Thyroid gland (tissue), 4 donors: ENCODE measurements at regions not wholly inside any gene's neighbourhood (a gene's known extent, or its start where the extent isn't known, plus 50 kb on each side); places are given as distances from the start of the nearest gene placed in this dataset.

Experiments used
- POLR2A ChIP-seq, 2 donors: fragments of 450-650 bp; IDR thresholded peaks; one replicate each; pipeline ENCODE4 v1.6.1; 2017; ENCODE audit warnings: antibody characterized with exemption in 2 of 2, mild to moderate bottlenecking in 2 of 2, moderate library complexity in 1 of 2
- TF ChIP-seq, protein P1 (sequence below), 6 experiments: fragments of 200-600 bp in 3 of 6; fragments of 450-650 bp in 3 of 6; sonication (generic) in 3 of 6; IDR thresholded peaks; one replicate each; pipeline ENCODE4 v1.5.1; 2016 to 2019; ENCODE audit warnings: antibody characterized with exemption in 6 of 6, mild to moderate bottlenecking in 2 of 6, inconsistent platforms in 1 of 6, moderate library complexity in 1 of 6

DNA sequence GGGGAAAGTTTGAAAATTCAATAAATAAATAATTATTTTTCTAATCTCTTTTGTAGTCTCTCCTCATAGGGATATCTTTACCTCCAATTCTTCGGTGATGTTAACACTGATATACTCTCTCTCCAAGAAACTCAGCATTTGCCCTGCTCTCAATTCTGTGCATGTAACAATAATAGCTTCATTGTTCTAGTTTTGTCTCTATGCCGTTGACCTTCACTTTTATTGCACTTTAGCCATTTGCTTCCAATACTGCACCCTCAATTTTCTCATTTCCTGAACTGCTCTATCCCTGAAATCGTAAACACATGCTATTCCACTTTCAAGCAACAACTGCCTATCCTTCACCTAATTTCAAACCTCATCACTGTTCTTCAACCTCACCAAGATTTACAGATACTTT, 645.0 kb downstream of the C12orf50 start:
- TF ChIP-seq, protein P1, sequence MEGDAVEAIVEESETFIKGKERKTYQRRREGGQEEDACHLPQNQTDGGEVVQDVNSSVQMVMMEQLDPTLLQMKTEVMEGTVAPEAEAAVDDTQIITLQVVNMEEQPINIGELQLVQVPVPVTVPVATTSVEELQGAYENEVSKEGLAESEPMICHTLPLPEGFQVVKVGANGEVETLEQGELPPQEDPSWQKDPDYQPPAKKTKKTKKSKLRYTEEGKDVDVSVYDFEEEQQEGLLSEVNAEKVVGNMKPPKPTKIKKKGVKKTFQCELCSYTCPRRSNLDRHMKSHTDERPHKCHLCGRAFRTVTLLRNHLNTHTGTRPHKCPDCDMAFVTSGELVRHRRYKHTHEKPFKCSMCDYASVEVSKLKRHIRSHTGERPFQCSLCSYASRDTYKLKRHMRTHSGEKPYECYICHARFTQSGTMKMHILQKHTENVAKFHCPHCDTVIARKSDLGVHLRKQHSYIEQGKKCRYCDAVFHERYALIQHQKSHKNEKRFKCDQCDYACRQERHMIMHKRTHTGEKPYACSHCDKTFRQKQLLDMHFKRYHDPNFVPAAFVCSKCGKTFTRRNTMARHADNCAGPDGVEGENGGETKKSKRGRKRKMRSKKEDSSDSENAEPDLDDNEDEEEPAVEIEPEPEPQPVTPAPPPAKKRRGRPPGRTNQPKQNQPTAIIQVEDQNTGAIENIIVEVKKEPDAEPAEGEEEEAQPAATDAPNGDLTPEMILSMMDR (IDR thresholded peaks at IDR 0.05): no peak
- TF ChIP-seq POLR2A (IDR thresholded peaks at IDR 0.05): no peak
